ENCODE measurements at regions not wholly inside any gene's neighbourhood (a gene's known extent, or its start where the extent isn't known, plus 50 kb on each side); places are given as distances from the start of the nearest gene placed in this dataset.

DNA sequence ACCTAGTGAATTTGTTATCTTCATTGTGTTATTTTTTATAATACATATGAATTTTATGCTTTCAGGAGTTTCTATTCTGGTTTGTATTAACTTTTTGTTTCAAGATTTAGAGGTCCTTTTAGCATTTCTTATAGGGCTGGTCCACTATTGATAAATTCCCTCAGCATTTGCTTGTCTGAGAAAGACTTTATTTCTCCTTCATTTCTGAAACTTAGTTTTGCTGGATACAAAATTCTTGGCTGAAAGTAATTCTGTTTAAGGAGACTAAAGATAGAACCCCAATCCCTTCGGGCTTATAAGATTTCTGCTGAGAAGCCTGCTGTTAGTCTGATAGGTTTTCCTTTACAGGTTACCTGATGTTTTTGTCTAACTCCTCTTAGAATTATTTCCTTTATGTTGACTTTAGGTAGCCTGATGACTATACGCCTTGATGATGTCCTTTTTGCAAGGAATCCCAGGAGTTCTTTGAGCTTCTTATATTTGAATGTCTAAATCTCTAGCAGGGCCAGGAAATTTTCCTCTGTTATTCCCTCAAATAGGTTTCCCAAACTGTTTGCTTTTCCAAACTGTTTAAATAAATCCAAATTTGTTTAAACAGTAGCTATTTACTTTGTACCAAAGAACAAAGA is 127.1 kb downstream of the CYSLTR2 start:
- DNase-seq (ENCODE audit: insufficient read length, low spot score) (no peak), FAIRE-seq (no peak)
- TF ChIP-seq SPI1 (IDR thresholded peaks at IDR 0.05; ENCODE audit: low read depth, low read length) (no peak), POLR2A (IDR thresholded peaks at IDR 0.05; ENCODE audit: low read depth, low read length) (no peak), POU2F2 (IDR thresholded peaks at IDR 0.05; ENCODE audit: low read depth, low read length) (no peak), PAX5 (IDR thresholded peaks at IDR 0.05; ENCODE audit: insufficient read depth, low read length, severe bottlenecking) (no peak), POLR2AphosphoS5 (IDR thresholded peaks at IDR 0.05; ENCODE audit: low read depth, low read length) (no peak), TAF1 (IDR thresholded peaks at IDR 0.05; ENCODE audit: low read depth, low read length) (no peak)

DNA sequence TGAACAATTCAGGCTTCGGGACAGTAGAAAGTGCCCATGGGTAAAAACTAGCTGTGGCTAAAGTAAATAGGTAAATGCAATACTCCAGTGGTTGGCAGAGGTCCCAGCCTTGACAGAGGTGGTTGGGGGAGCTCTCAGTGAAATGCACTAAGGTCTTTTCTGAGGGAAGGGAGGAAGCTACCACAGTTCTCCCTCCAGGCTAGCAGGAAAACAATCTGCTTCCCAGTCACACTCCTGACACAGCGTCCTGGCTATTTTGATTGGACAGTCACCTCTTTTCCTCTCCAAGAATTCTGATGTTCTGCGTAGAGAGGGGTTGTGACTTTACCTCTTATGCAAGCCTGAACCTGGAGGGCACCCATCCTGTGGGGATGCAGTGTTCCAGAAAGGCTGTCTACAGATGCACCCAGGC is 128.7 kb downstream of the CYSLTR2 start:
- FAIRE-seq (no peak), DNase-seq (ENCODE audit: insufficient read length, low spot score) (no peak)
- no peak for TF ChIP-seq PAX5 (IDR thresholded peaks at IDR 0.05; ENCODE audit: insufficient read depth, low read length, severe bottlenecking)

DNA sequence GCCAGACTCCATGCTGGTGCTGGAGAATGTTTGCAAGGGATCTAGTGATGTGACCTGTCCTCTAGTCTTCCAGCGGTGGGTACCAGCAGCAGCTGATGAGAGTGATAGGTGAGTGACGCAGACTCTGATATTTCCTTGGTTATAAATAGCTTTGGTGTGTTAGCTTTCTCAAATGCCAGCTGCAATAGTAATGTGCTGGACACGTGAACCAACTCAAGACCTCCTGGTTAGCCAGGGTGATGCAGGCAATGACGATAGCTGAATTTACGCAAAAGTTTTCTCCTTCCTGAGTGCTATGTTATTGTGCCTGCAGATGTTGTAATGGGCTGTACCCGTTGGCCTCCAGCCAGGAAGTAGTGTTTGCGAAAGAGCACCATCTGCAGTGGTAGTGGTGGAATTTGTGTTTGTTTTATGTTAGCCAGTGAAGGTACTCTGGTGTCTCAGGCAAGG is 129.5 kb downstream of the CYSLTR2 start:
- no peak for DNase-seq (ENCODE audit: insufficient read length, low spot score)
- no peak for FAIRE-seq
- TF ChIP-seq PAX5 (IDR thresholded peaks at IDR 0.05; ENCODE audit: insufficient read depth, low read length, severe bottlenecking): no peak
- TF ChIP-seq POLR2A (IDR thresholded peaks at IDR 0.05; ENCODE audit: low read depth, low read length): no peak
- no peak for TF ChIP-seq POLR2AphosphoS5 (IDR thresholded peaks at IDR 0.05; ENCODE audit: low read depth, low read length)
- no peak for TF ChIP-seq TAF1 (IDR thresholded peaks at IDR 0.05; ENCODE audit: low read depth, low read length)
- TF ChIP-seq SPI1 (IDR thresholded peaks at IDR 0.05; ENCODE audit: low read depth, low read length): no peak
- no peak for TF ChIP-seq POU2F2 (IDR thresholded peaks at IDR 0.05; ENCODE audit: low read depth, low read length)

DNA sequence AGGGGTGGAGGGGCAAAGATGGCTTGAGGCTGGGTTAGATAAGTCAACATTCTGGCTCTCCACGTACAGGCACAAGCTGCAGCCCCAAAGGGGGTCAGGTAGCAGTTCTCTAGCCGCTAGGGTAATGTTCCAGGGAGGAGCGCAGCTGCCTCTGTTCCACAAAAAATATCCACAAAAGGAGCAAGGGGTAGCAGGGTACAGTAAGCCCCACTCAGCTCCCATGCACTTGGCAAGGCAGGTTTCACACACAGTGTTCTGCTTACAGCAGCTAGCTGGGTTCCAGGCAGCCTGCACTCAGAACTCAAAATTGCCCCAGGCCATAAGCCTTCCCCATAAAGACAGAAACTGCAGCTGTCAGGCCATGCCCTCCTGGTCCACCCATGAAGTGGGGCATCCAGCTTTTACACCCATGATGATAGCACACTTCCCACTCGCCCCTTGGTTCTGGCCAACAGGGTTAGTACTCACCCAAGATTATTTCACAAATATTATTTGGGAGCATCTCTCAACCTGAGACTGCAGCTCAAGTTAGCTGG is 130.0 kb downstream of the CYSLTR2 start:
- TF ChIP-seq POLR2AphosphoS5 (IDR thresholded peaks at IDR 0.05; ENCODE audit: low read depth, low read length) (no peak), POLR2A (IDR thresholded peaks at IDR 0.05; ENCODE audit: low read depth, low read length) (no peak), TAF1 (IDR thresholded peaks at IDR 0.05; ENCODE audit: low read depth, low read length) (no peak), POU2F2 (IDR thresholded peaks at IDR 0.05; ENCODE audit: low read depth, low read length) (no peak), PAX5 (IDR thresholded peaks at IDR 0.05; ENCODE audit: insufficient read depth, low read length, severe bottlenecking) (no peak)
- DNase-seq (ENCODE audit: insufficient read length, low spot score) (no peak), FAIRE-seq (no peak)

DNA sequence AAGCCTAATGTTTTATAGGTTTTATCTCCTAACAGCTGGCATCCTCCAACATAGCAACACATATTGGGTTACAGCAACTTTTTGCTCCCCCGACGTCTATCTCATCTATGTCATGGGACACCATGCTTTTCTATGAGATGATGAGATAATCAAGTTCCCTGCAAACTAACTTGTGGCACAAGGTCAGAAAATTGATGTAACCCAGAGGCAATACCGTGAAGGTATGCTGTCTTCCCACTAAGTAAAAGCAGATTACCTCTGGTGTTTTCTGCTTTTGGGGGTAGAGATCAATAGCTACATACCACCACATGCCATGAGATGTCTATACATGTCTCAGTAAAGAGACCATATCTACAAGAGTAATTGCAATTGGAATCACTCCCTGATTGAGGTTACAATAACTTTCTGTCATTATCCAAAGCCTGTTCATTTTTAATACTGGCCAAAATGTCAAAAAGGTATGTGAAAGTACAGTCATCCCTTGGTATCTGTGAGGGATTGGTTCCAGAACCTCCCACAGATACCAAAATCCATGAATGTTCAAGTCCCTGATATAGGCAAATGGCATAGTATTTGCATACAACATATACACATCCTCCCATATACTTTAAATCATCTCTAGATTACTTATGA is 131.3 kb downstream of the CYSLTR2 start:
- FAIRE-seq (no peak), DNase-seq (ENCODE audit: insufficient read length, low spot score) (no peak)
- no peak for TF ChIP-seq PAX5 (IDR thresholded peaks at IDR 0.05; ENCODE audit: insufficient read depth, low read length, severe bottlenecking)
- no peak for TF ChIP-seq SPI1 (IDR thresholded peaks at IDR 0.05; ENCODE audit: low read depth, low read length)
- TF ChIP-seq TAF1 (IDR thresholded peaks at IDR 0.05; ENCODE audit: low read depth, low read length): no peak
- TF ChIP-seq POU2F2 (IDR thresholded peaks at IDR 0.05; ENCODE audit: low read depth, low read length): no peak
- no peak for TF ChIP-seq POLR2A (IDR thresholded peaks at IDR 0.05; ENCODE audit: low read depth, low read length)
- no peak for TF ChIP-seq POLR2AphosphoS5 (IDR thresholded peaks at IDR 0.05; ENCODE audit: low read depth, low read length)

DNA sequence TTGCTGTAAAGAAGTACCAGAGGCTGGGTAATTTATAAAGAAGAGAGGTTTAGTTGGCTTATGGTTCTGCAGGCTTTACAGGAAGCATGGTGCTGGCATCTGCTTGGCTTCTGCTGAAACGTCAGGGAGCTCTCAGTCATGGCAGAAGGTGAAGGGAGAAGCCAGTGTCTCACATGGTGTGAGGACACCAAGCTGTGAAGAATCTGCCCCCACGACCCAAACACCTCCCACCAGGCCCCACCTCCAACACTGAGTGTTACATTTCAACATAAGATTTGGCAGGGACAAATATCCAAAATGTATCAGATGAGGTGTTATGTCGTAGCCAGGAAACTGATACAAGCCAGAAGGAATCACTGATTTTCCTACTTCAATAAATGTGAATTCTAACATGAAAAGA is 136.5 kb downstream of the CYSLTR2 start:
- TF ChIP-seq POU2F2 (IDR thresholded peaks at IDR 0.05; ENCODE audit: low read depth, low read length) (no peak), PAX5 (IDR thresholded peaks at IDR 0.05; ENCODE audit: insufficient read depth, low read length, severe bottlenecking) (no peak), POLR2AphosphoS5 (IDR thresholded peaks at IDR 0.05; ENCODE audit: low read depth, low read length) (no peak), SPI1 (IDR thresholded peaks at IDR 0.05; ENCODE audit: low read depth, low read length) (no peak), TAF1 (IDR thresholded peaks at IDR 0.05; ENCODE audit: low read depth, low read length) (no peak), POLR2A (IDR thresholded peaks at IDR 0.05; ENCODE audit: low read depth, low read length) (no peak)
- no peak for DNase-seq (ENCODE audit: insufficient read length, low spot score)
- no peak for FAIRE-seq

DNA sequence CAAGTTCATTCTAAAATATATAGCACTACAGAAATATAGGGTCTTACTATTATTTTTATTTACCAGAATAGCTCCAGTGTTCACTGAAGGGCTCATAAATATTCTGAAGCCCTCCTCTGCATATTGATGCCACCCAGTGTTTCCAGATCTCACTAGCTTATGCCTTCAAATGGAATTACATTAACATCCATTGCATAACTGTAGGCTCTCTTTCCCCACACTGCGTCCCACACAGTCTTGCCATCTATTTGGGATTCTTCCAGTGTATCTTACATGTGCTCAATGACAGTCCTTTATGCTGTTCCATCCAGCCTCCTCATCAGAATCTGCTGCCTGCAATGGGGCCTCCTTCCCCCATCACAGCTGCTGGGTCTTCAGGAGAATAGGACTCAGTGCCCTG is 137.2 kb downstream of the CYSLTR2 start:
- TF ChIP-seq TAF1 (IDR thresholded peaks at IDR 0.05; ENCODE audit: low read depth, low read length) (no peak), POLR2A (IDR thresholded peaks at IDR 0.05; ENCODE audit: low read depth, low read length) (no peak), POU2F2 (IDR thresholded peaks at IDR 0.05; ENCODE audit: low read depth, low read length) (no peak), SPI1 (IDR thresholded peaks at IDR 0.05; ENCODE audit: low read depth, low read length) (no peak), POLR2AphosphoS5 (IDR thresholded peaks at IDR 0.05; ENCODE audit: low read depth, low read length) (no peak), PAX5 (IDR thresholded peaks at IDR 0.05; ENCODE audit: insufficient read depth, low read length, severe bottlenecking) (no peak)
- FAIRE-seq (no peak), DNase-seq (ENCODE audit: insufficient read length, low spot score) (no peak)

DNA sequence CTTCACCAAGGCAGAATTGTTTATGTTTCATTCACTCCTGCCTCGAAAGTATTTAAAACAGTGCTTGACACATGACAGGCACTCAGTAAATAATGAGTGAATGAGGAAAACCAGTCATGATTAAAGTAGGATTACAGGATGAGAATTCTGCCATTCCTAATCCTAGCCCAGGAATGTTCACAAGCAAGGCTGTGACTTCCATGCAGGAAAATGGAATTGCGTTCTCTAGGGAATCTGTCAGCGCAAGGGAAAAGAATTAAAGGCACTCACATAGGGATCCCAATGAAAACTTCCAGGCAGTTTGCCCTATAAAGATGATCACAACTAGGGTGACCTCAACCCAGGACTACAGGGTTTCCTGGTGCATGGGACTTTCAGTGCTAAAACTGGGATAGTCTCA is 143.4 kb downstream of the CYSLTR2 start:
- TF ChIP-seq SPI1 (IDR thresholded peaks at IDR 0.05; ENCODE audit: low read depth, low read length) (no peak), POU2F2 (IDR thresholded peaks at IDR 0.05; ENCODE audit: low read depth, low read length) (no peak), PAX5 (IDR thresholded peaks at IDR 0.05; ENCODE audit: insufficient read depth, low read length, severe bottlenecking) (no peak), POLR2A (IDR thresholded peaks at IDR 0.05; ENCODE audit: low read depth, low read length) (no peak), POLR2AphosphoS5 (IDR thresholded peaks at IDR 0.05; ENCODE audit: low read depth, low read length) (no peak), TAF1 (IDR thresholded peaks at IDR 0.05; ENCODE audit: low read depth, low read length) (no peak)
- DNase-seq (ENCODE audit: insufficient read length, low spot score): no peak
- FAIRE-seq: no peak

DNA sequence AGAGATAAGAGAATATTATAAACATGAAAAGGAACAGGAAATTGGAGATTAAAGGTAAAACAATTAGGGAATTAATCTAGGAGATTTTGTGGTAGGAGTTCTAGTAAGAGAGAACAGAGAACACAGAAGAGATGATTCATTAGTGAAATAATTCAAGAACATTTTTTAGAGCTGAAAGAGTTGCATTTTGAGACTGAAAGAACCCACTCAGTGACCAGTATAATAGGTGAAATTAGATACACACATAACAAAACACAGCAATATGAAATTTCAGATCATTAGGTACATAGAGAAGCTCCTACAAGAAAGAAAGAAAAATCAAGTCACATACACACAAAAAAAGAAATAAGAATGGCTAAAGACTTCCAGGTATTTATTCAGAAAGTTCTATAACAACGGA is 144.0 kb downstream of the CYSLTR2 start:
- no peak for FAIRE-seq
- TF ChIP-seq POU2F2 (IDR thresholded peaks at IDR 0.05; ENCODE audit: low read depth, low read length) (no peak), SPI1 (IDR thresholded peaks at IDR 0.05; ENCODE audit: low read depth, low read length) (no peak), POLR2A (IDR thresholded peaks at IDR 0.05; ENCODE audit: low read depth, low read length) (no peak), PAX5 (IDR thresholded peaks at IDR 0.05; ENCODE audit: insufficient read depth, low read length, severe bottlenecking) (no peak), POLR2AphosphoS5 (IDR thresholded peaks at IDR 0.05; ENCODE audit: low read depth, low read length) (no peak), TAF1 (IDR thresholded peaks at IDR 0.05; ENCODE audit: low read depth, low read length) (no peak)
- no peak for DNase-seq (ENCODE audit: insufficient read length, low spot score)

All from GM12891 (cell line).